ENCODE measurements at regions not wholly inside any gene's neighbourhood (a gene's known extent, or its start where the extent isn't known, plus 50 kb on each side); places are given as distances from the start of the nearest gene placed in this dataset.

DNA sequence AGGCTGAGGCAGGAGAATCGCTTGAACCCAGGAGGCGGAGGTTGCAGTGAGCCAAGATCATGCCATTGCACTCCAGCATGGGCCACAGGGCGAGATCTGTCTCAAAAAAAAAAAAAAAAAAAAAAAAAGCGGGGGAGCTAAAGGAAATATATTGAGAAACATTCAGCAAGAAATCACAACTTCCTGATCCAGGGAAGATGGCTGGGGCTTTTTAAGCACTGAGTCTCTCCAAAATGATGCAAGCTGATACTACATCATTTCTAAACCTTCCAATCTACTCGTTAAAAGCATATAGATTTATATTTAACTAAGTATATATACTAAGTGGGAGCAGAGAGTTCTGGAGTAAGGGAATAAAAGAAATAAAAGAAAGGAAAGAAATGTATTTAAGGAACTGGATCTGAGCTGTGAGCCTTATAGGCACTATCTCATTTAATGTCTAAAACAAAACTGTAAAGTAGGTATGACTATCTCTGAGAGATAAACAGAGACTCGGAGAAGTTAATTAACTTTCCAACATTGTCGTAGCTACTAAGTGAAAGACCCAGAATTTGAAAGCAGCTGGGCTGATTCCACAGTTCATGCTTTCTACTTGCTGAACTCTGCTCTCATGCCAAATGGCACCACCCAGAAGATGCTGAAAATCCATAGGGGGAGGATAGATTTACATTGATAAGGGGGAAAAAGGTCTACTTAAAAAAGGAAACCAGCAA, 215.0 kb upstream of the MARCKS start:
- H3K36me3 ChIP-seq (ENCODE audit: control insufficient read depth, insufficient read depth, low read length) = no peaks in the 10 kb centered on the region
- H3K27me3 ChIP-seq (ENCODE audit: control insufficient read depth, insufficient read depth, low read length) = no peaks in the 10 kb centered on the region
- POLR2A ChIA-PET = interaction anchor here (0.7 kb wide), 1 partner anchor 327 kb away, joined by 8 read pairs; no protein-coding TSS in a partner anchor
- TF ChIP-seq, protein P1, sequence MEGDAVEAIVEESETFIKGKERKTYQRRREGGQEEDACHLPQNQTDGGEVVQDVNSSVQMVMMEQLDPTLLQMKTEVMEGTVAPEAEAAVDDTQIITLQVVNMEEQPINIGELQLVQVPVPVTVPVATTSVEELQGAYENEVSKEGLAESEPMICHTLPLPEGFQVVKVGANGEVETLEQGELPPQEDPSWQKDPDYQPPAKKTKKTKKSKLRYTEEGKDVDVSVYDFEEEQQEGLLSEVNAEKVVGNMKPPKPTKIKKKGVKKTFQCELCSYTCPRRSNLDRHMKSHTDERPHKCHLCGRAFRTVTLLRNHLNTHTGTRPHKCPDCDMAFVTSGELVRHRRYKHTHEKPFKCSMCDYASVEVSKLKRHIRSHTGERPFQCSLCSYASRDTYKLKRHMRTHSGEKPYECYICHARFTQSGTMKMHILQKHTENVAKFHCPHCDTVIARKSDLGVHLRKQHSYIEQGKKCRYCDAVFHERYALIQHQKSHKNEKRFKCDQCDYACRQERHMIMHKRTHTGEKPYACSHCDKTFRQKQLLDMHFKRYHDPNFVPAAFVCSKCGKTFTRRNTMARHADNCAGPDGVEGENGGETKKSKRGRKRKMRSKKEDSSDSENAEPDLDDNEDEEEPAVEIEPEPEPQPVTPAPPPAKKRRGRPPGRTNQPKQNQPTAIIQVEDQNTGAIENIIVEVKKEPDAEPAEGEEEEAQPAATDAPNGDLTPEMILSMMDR (IDR thresholded peaks at IDR 0.05; ENCODE audit: insufficient read depth, low read depth, low read length) = no peak
- no peak for DNase-seq (ENCODE audit: low read depth)
- CTCF ChIA-PET = interaction anchor here (0.9 kb wide), 1 partner anchor 10 kb away, joined by 3 read pairs; no protein-coding TSS in a partner anchor
- no peak overlapping the region for H3K4me3 ChIP-seq (ENCODE audit: low read depth, low read length)

- Histone ChIP-seq H3K36me3 (ENCODE audit: control insufficient read depth, insufficient read depth, low read length) (no peaks in the 10 kb centered on the region), H3K27me3 (ENCODE audit: control insufficient read depth, insufficient read depth, low read length) (no peaks in the 10 kb centered on the region), H3K4me3 (ENCODE audit: low read depth, low read length) (no peak overlapping the region)
- POLR2A ChIA-PET = interaction anchor here (0.7 kb wide), 1 partner anchor 328 kb away, joined by 8 read pairs; no protein-coding TSS in a partner anchor
- CTCF ChIA-PET = interaction anchor here (0.9 kb wide), 1 partner anchor 10 kb away, joined by 3 read pairs; no protein-coding TSS in a partner anchor
- no peak for DNase-seq (ENCODE audit: low read depth)
- TF ChIP-seq, protein P1 (IDR thresholded peaks at IDR 0.05; ENCODE audit: insufficient read depth, low read depth, low read length) = no peak
Observed at GRCh38 chr6:113642714-113643406, 214.3 kb upstream of the MARCKS start.

- CTCF ChIA-PET = no interaction called here
- Histone ChIP-seq H3K27me3 (ENCODE audit: control insufficient read depth, insufficient read depth, low read length) (no peaks in the 10 kb centered on the region), H3K4me3 (ENCODE audit: low read depth, low read length) (no peak overlapping the region), H3K36me3 (ENCODE audit: control insufficient read depth, insufficient read depth, low read length) (no peaks in the 10 kb centered on the region)
- TF ChIP-seq, protein P1 (IDR thresholded peaks at IDR 0.05; ENCODE audit: insufficient read depth, low read depth, low read length) = no peak
- POLR2A ChIA-PET = no interaction called here
- DNase-seq (ENCODE audit: low read depth) = no peak
Observed at GRCh38 chr6:113643407-113643770, 213.8 kb upstream of the MARCKS start.

GRCh38 chr6:113644861-113645575, 212.1 kb upstream of the MARCKS start:
- CTCF ChIA-PET = interaction anchor here (1.0 kb wide), 2 partner anchors 14 to 214 kb away, joined by 4 to 5 read pairs; no protein-coding TSS in a partner anchor
- POLR2A ChIA-PET = interaction anchor here (0.7 kb wide), 2 partner anchors 260 to 285 kb away, joined by 3 to 4 read pairs; no protein-coding TSS in a partner anchor
- H3K4me3 ChIP-seq (ENCODE audit: low read depth, low read length) = no peak overlapping the region
- peak; percentile 100 for DNase-seq (ENCODE audit: low read depth)
- TF ChIP-seq, protein P1 (IDR thresholded peaks at IDR 0.05; ENCODE audit: insufficient read depth, low read depth, low read length) = no peak
- no peaks in the 10 kb centered on the region for H3K36me3 ChIP-seq (ENCODE audit: control insufficient read depth, insufficient read depth, low read length)
- no peaks in the 10 kb centered on the region for H3K27me3 ChIP-seq (ENCODE audit: control insufficient read depth, insufficient read depth, low read length)

Measured in BJ (cell line).